ENCODE measurements at regions not wholly inside any gene's neighbourhood (a gene's known extent, or its start where the extent isn't known, plus 50 kb on each side); places are given as distances from the start of the nearest gene placed in this dataset.

GRCh38 chr9:130763331-130764171 lies 70.0 kb downstream of the EXOSC2 start:
- no peaks in the 10 kb centered on the region for H3K79me2 ChIP-seq (ENCODE audit: insufficient read depth, low read depth, low read length)
- H3K36me3 ChIP-seq (ENCODE audit: insufficient read depth, low read length), result no peaks in the 10 kb centered on the region
- intact Hi-C loops (cut with micrococcal nuclease; ENCODE audit: unreplicated experiment), result no loop called here
- no peak overlapping the region for H3K27ac ChIP-seq (ENCODE audit: low read depth, low read length, poor library complexity, severe bottlenecking)
- H3K4me1 ChIP-seq (ENCODE audit: insufficient read depth, low read length, poor library complexity, severe bottlenecking), result peaks cover 8% of the 10 kb centered on the region
- BruUV-seq (replicated peaks), result no TSS peak
- DNase-seq (ENCODE audit: low spot score), result no peak
- H2AFZ ChIP-seq (ENCODE audit: low read length), result no peak overlapping the region
- no peak overlapping the region for H3K4me3 ChIP-seq (ENCODE audit: low read depth, low read length, poor library complexity, severe bottlenecking)
- ChIA-PET CTCF (ENCODE audit: unreplicated experiment) (no interaction called here), POLR2A (interaction anchor here (0.5 kb wide), 1 partner anchor 82 kb away, joined by 3 read pairs; no protein-coding TSS in a partner anchor)
- H3K9me2 ChIP-seq (ENCODE audit: insufficient read depth, low read length), result no peaks in the 10 kb centered on the region
- peaks cover 15% of the 10 kb centered on the region; the same call in 1 of the 2 replicates for H4K20me1 ChIP-seq (ENCODE audit: insufficient read depth, low read length)
- no peak for TF ChIP-seq EZH2phosphoT487 (IDR thresholded peaks at IDR 0.05; ENCODE audit: borderline replicate concordance, low read depth, low read length)
- no peaks in the 10 kb centered on the region for H3K9me3 ChIP-seq (ENCODE audit: low read length)
- H3K4me2 ChIP-seq (ENCODE audit: low read length), result no peak overlapping the region

- DNase-seq (ENCODE audit: low spot score), result no peak
- no peak overlapping the region for H3K27ac ChIP-seq (ENCODE audit: low read depth, low read length, poor library complexity, severe bottlenecking)
- CTCF ChIA-PET (ENCODE audit: unreplicated experiment), result no interaction called here
- no peak overlapping the region for H3K4me3 ChIP-seq (ENCODE audit: low read depth, low read length, poor library complexity, severe bottlenecking)
- peaks cover 20% of the 10 kb centered on the region; the same call in 1 of the 2 replicates for H4K20me1 ChIP-seq (ENCODE audit: insufficient read depth, low read length)
- POLR2A ChIA-PET, result no interaction called here
- H3K9me2 ChIP-seq (ENCODE audit: insufficient read depth, low read length), result no peaks in the 10 kb centered on the region
- no TSS peak for BruUV-seq (replicated peaks)
- TF ChIP-seq CTCF (conservative IDR thresholded peaks at IDR 0.05; ENCODE audit: low read length) (no peak), EZH2phosphoT487 (IDR thresholded peaks at IDR 0.05; ENCODE audit: borderline replicate concordance, low read depth, low read length) (no peak)
- H3K9me3 ChIP-seq (ENCODE audit: low read length), result no peaks in the 10 kb centered on the region
- H2AFZ ChIP-seq (ENCODE audit: low read length), result no peak overlapping the region
- peaks cover 8% of the 10 kb centered on the region for H3K4me1 ChIP-seq (ENCODE audit: insufficient read depth, low read length, poor library complexity, severe bottlenecking)
- intact Hi-C loops (cut with micrococcal nuclease; ENCODE audit: unreplicated experiment), result no loop called here
- H3K79me2 ChIP-seq (ENCODE audit: insufficient read depth, low read depth, low read length), result no peaks in the 10 kb centered on the region
- H3K4me2 ChIP-seq (ENCODE audit: low read length), result no peak overlapping the region
- no peaks in the 10 kb centered on the region for H3K36me3 ChIP-seq (ENCODE audit: insufficient read depth, low read length)
These were observed 69.7 kb upstream of the ABL1 start for GRCh38 chr9:130765137-130766020.

Measured in OCI-LY7 (cell line).